Activated T-cell treated with anti-CD3 and anti-CD28 coated beads, Interleukin-2, amount 50 U/mL, for 72 hours (primary cell): ENCODE measurements at regions not wholly inside any gene's neighbourhood (a gene's known extent, or its start where the extent isn't known, plus 50 kb on each side); places are given as distances from the start of the nearest gene placed in this dataset.
"Not testable (repeated sequence)": the region's sequence is repeated elsewhere in the genome, so short reads cannot be mapped to it uniquely, and the experiment has no call there.

Experiments
- ATAC-seq, 2 donors: fragments of 150-1000 bp; cut with Tn5 transposase; replicated peaks in 1 of 2; 2 replicates each; pipeline ENCODE4 v1.10.0; 2021; ENCODE audit warnings: moderate library complexity in 2 of 2, mild to moderate bottlenecking in 1 of 2
- DNase-seq, 2 donors: peaks; one replicate each; pipeline ENCODE4 v3.0.0; 2021 to 2022; ENCODE audit warnings: mixed read lengths in 1 of 2
- H3K27ac Mint-ChIP-seq: one replicate; pipeline ENCODE4 v1.8.0; 2022; ENCODE audit warnings: mild to moderate bottlenecking, moderate library complexity, mixed read lengths
- H3K27me3 Mint-ChIP-seq: one replicate; pipeline ENCODE4 v1.8.0; 2022; ENCODE audit warnings: low read depth, mixed read lengths
- H3K36me3 Mint-ChIP-seq, 2 donors: one replicate each; pipeline ENCODE4 v1.8.0; 2022; ENCODE audit warnings: mixed read lengths in 2 of 2, mild to moderate bottlenecking in 1 of 2; ENCODE audit not compliant: insufficient read depth in 2 of 2
- H3K4me1 Mint-ChIP-seq: one replicate; pipeline ENCODE4 v1.8.0; 2022; ENCODE audit warnings: low read depth, mixed read lengths
- H3K4me3 Mint-ChIP-seq, 2 donors: one replicate each; pipeline ENCODE4 v1.8.0; 2022; ENCODE audit warnings: mild to moderate bottlenecking in 2 of 2, mixed read lengths in 2 of 2, moderate library complexity in 2 of 2
- H3K9me3 Mint-ChIP-seq, 2 donors: one replicate each; pipeline ENCODE4 v1.8.0; 2022; ENCODE audit warnings: mixed read lengths in 2 of 2

DNA sequence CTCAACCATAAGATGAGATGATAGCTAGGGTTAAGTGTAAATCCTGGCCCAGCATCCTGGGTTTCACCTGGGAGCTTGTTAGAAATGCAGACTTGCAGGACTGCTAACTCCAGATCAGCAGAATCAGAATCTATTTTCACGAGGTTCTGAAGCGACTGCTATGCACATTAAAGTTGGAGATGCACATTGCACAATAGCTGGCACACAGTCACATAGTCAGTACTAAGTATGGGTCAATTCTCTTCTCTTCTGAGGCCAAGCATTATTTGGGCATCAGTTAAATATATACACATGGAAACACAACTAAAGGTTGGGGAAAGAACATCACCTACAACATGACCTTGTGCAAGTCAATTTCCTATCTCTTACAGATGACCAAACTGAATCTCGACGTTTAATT lies 155.1 kb upstream of the FGF13 start:
- Mint-ChIP-seq H3K36me3 (peaks cover 0 to 2% of the 10 kb centered on the region in 2 donors), H3K27ac (no peak overlapping the region), H3K4me1 (no peaks in the 10 kb centered on the region), H3K9me3 (no peaks in the 10 kb centered on the region), H3K4me3 (no peak overlapping the region), H3K27me3 (peaks cover 26% of the 10 kb centered on the region)
- DNase-seq (no peak), ATAC-seq (no peak)

DNA sequence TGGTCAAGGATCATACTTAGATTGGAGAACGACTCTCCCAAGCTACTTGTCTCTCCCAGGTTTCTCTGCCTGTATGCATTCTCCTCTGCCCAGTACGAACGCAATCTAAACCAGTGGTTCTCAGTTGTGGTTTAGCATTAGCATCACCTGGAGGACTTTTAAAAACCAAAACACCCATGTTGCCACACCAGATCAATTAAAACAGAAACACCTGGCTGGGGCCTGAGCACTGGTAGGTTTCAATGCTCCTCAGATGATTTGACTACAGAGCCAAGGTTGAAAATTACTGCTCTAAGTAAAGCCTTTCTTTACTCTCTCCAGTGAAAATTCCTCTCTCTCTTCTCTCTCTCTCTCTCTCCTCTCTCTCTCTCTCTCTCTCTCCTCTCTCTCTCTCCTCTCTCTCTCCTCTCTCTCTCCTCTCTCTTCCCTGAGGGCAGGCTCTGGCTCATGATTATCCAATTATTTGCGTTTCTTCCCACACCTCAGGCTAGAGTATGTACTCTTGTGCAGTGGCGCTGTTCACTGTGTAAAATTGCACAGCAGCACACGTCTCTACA lies 153.7 kb upstream of the FGF13 start:
- H3K27me3 Mint-ChIP-seq: peaks cover 28% of the 10 kb centered on the region
- no peak overlapping the region for H3K4me3 Mint-ChIP-seq
- ATAC-seq (no peak), DNase-seq (no peak)
- H3K4me1 Mint-ChIP-seq: no peaks in the 10 kb centered on the region
- H3K27ac Mint-ChIP-seq: no peak overlapping the region
- no peaks in the 10 kb centered on the region for H3K9me3 Mint-ChIP-seq
- peaks cover 0 to 2% of the 10 kb centered on the region in 2 donors for H3K36me3 Mint-ChIP-seq

GRCh38 chrX:138859421-138859820 lies 147.9 kb upstream of the FGF13 start:
- ATAC-seq: no peak
- H3K36me3 Mint-ChIP-seq: peaks cover 2% of the 10 kb centered on the region in 2 donors
- H3K4me1 Mint-ChIP-seq: peaks cover 3% of the 10 kb centered on the region
- H3K4me3 Mint-ChIP-seq: peak overlapping the region in 1 of 2 donors; percentile 22
- peaks cover 39% of the 10 kb centered on the region for H3K27me3 Mint-ChIP-seq
- no peak overlapping the region for H3K27ac Mint-ChIP-seq
- DNase-seq: no peak
- H3K9me3 Mint-ChIP-seq: no peaks in the 10 kb centered on the region

- peaks cover 3% of the 10 kb centered on the region for H3K4me1 Mint-ChIP-seq
- peaks cover 2% of the 10 kb centered on the region in 2 donors for H3K36me3 Mint-ChIP-seq
- H3K9me3 Mint-ChIP-seq: no peaks in the 10 kb centered on the region
- H3K27me3 Mint-ChIP-seq: peaks cover 39% of the 10 kb centered on the region
- DNase-seq (no peak), ATAC-seq (no peak)
- no peak overlapping the region for H3K4me3 Mint-ChIP-seq
- H3K27ac Mint-ChIP-seq: no peak overlapping the region
Measured at GRCh38 chrX:138858951-138859350, 147.4 kb upstream of the FGF13 start.

DNA sequence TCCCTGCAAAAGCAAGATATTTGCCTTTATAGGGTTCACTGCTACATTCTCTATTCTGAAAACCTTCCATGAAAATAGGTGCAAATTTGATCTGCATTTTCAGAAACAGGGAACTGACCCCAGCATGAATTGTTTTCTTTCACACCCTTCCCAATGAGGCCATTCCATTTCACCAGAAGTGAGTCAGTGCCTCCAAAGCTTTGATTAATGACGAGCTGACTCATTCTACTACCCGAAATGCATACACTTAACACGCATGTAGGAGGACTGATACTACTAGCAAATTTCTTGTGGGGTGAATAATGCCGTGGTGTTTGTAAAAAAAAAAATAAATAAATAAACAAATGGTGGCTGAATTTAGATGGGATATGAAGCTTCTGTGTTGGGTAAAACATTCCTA lies 146.9 kb upstream of the FGF13 start:
- peak in 1 of 2 donors; percentile 0 for DNase-seq
- Mint-ChIP-seq H3K4me1 (peaks cover 3% of the 10 kb centered on the region), H3K9me3 (no peaks in the 10 kb centered on the region), H3K27ac (no peak overlapping the region), H3K27me3 (peaks cover 39% of the 10 kb centered on the region), H3K36me3 (peaks cover 2% of the 10 kb centered on the region in 2 donors), H3K4me3 (no peak overlapping the region)
- peak; percentile 53 to 63 for ATAC-seq

- peaks cover 3% of the 10 kb centered on the region for H3K4me1 Mint-ChIP-seq
- H3K27me3 Mint-ChIP-seq: peaks cover 39% of the 10 kb centered on the region
- H3K27ac Mint-ChIP-seq: no peak overlapping the region
- H3K36me3 Mint-ChIP-seq: peaks cover 0 to 2% of the 10 kb centered on the region in 2 donors
- no peak overlapping the region for H3K4me3 Mint-ChIP-seq
- no peak for DNase-seq
- no peak for ATAC-seq
- no peaks in the 10 kb centered on the region for H3K9me3 Mint-ChIP-seq
Measured at GRCh38 chrX:138856881-138857604, 145.5 kb upstream of the FGF13 start.

DNA sequence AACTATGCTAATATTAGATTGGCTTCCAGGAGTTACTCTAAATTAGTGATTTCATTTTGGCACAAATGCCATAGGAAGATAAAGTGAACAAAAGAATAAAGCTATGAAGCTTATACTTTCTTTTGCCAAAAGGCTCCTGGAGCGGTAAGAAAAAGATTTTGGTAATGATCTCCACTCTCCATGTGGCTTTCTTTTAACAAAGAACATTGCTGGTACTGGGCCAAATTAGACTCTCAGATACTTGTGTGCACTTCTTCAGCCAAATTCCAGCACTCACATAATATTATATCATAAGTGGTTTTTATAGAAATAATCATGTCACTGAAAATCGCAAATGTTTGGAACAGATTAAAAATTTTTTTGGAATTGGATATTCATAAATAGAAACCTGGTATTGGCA lies 142.4 kb upstream of the FGF13 start:
- ATAC-seq (no peak), DNase-seq (no peak)
- H3K4me3 Mint-ChIP-seq: no peak overlapping the region
- H3K27me3 Mint-ChIP-seq: peaks cover 51% of the 10 kb centered on the region
- H3K27ac Mint-ChIP-seq: no peak overlapping the region
- H3K9me3 Mint-ChIP-seq: no peaks in the 10 kb centered on the region
- no peaks in the 10 kb centered on the region for H3K36me3 Mint-ChIP-seq
- no peaks in the 10 kb centered on the region for H3K4me1 Mint-ChIP-seq

- no peak for ATAC-seq
- H3K27ac Mint-ChIP-seq: no peak overlapping the region
- H3K4me1 Mint-ChIP-seq: no peaks in the 10 kb centered on the region
- peaks cover 28% of the 10 kb centered on the region for H3K27me3 Mint-ChIP-seq
- H3K4me3 Mint-ChIP-seq: no peak overlapping the region
- no peaks in the 10 kb centered on the region for H3K9me3 Mint-ChIP-seq
- no peak for DNase-seq
- H3K36me3 Mint-ChIP-seq: no peaks in the 10 kb centered on the region
Measured at GRCh38 chrX:138849521-138849920, 138.0 kb upstream of the FGF13 start.

- Mint-ChIP-seq H3K9me3 (no peaks in the 10 kb centered on the region), H3K27ac (no peak overlapping the region), H3K4me3 (no peak overlapping the region), H3K27me3 (peaks cover 28% of the 10 kb centered on the region), H3K36me3 (no peaks in the 10 kb centered on the region), H3K4me1 (no peaks in the 10 kb centered on the region)
- no peak for ATAC-seq
- no peak for DNase-seq
Measured at GRCh38 chrX:138847930-138848329, 136.4 kb upstream of the FGF13 start.

- H3K9me3 Mint-ChIP-seq: no peaks in the 10 kb centered on the region
- DNase-seq: no peak
- ATAC-seq: no peak
- no peaks in the 10 kb centered on the region for H3K4me1 Mint-ChIP-seq
- no peaks in the 10 kb centered on the region for H3K36me3 Mint-ChIP-seq
- H3K27me3 Mint-ChIP-seq: peaks cover 9% of the 10 kb centered on the region
- no peak overlapping the region for H3K4me3 Mint-ChIP-seq
- no peak overlapping the region for H3K27ac Mint-ChIP-seq
Measured at GRCh38 chrX:138845786-138846185, 134.3 kb upstream of the FGF13 start.

GRCh38 chrX:138807400-138807799 lies 95.9 kb upstream of the FGF13 start:
- not testable (repeated sequence) for H3K4me1 Mint-ChIP-seq, H3K4me3 Mint-ChIP-seq, H3K36me3 Mint-ChIP-seq, ATAC-seq, H3K27ac Mint-ChIP-seq, DNase-seq
- H3K27me3 Mint-ChIP-seq: peaks cover 14% of the 10 kb centered on the region
- H3K9me3 Mint-ChIP-seq: peaks cover 12 to 15% of the 10 kb centered on the region in 2 donors

DNA sequence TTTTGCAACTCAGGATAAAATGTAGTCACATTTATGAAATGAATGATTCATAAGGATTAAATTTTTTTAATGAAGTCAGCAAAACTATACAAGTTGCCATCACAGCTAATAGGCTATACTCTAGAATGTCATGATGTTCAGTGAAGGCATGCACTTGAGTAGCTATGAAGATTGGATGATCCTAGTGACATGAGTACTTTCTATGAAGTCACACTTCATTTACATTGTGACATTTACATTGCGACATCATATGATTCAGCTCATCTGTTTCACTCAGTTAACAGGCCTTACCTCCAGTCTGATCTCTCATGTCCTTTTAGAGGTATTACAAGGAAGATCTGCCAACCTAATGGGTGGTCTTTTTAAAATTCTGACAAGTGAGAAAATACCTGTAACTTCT lies 82.7 kb upstream of the FGF13 start:
- DNase-seq (no peak), ATAC-seq (no peak)
- no peaks in the 10 kb centered on the region for H3K4me1 Mint-ChIP-seq
- H3K27me3 Mint-ChIP-seq: peaks cover 21% of the 10 kb centered on the region
- no peaks in the 10 kb centered on the region for H3K36me3 Mint-ChIP-seq
- H3K27ac Mint-ChIP-seq: no peak overlapping the region
- peaks cover 0 to 5% of the 10 kb centered on the region in 2 donors for H3K9me3 Mint-ChIP-seq
- H3K4me3 Mint-ChIP-seq: no peak overlapping the region

DNA sequence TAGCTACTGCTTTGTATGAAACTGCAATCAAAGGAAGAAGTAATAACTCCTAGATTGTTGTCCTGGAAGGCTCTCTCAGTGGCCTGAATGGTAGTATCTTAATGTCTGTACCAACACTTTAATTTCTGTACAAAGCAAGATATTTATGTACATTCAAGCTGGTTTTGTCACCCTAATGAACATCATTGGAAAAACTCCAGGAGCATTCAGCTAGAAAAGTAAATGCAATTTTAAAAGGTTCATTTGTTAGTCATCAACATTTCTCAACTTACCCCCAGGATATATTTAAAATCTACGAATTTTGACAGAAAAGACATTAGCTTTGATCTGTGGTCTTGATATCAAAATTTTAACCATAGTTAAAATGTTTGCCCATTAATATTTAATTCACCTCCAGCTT lies 80.0 kb upstream of the FGF13 start:
- no peak for ATAC-seq
- H3K9me3 Mint-ChIP-seq: peaks cover 0 to 2% of the 10 kb centered on the region in 2 donors
- H3K36me3 Mint-ChIP-seq: no peaks in the 10 kb centered on the region
- no peak overlapping the region for H3K27ac Mint-ChIP-seq
- peaks cover 17% of the 10 kb centered on the region for H3K27me3 Mint-ChIP-seq
- no peak for DNase-seq
- no peaks in the 10 kb centered on the region for H3K4me1 Mint-ChIP-seq
- no peak overlapping the region for H3K4me3 Mint-ChIP-seq

GRCh38 chrX:138788771-138789170 lies 77.3 kb upstream of the FGF13 start:
- Mint-ChIP-seq H3K4me3 (no peak overlapping the region), H3K27me3 (peaks cover 35% of the 10 kb centered on the region), H3K9me3 (peaks cover 2 to 12% of the 10 kb centered on the region in 2 donors), H3K36me3 (no peaks in the 10 kb centered on the region), H3K4me1 (no peaks in the 10 kb centered on the region), H3K27ac (no peak overlapping the region)
- ATAC-seq (no peak), DNase-seq (no peak)
